ENCODE measurements at regions not wholly inside any gene's neighbourhood (a gene's known extent, or its start where the extent isn't known, plus 50 kb on each side); places are given as distances from the start of the nearest gene placed in this dataset.

DNA sequence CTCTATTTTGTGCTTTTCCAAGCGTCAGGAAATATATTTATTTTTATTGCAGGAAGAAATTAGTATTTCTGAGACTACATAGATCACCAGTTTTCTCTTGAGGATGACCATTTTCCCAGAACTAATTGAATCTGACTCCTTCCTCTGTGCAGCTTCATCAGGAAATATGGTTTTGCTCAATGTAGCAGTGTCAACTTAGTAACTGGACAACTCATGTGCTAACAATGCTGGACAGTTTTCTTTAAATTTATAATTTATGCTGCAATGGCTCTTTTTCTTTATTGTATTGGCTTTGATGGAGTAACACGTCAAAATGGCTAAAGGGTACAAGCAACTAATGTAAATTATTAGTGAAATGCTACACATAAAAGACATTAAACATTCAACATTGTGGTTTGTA is 531.5 kb downstream of the ANKRD50 start:
- no peak for TF ChIP-seq CTCF (IDR thresholded peaks at IDR 0.05)
- TF ChIP-seq POLR2A (IDR thresholded peaks at IDR 0.05): no peak
